ENCODE measurements at regions not wholly inside any gene's neighbourhood (a gene's known extent, or its start where the extent isn't known, plus 50 kb on each side); places are given as distances from the start of the nearest gene placed in this dataset.

GRCh38 chr17:27072885-27073284 lies 221.0 kb upstream of the WSB1 start:
- WGBS = 42% methylated on average over 3 of the region's 3 CpGs
- no peaks in the 10 kb centered on the region for H3K36me3 ChIP-seq
- DNase-seq (ENCODE audit: low spot score in 2 of 2) = no peak
- TF ChIP-seq POLR2AphosphoS5 (IDR thresholded peaks at IDR 0.05) (no peak), EP300 (IDR thresholded peaks at IDR 0.05) (no peak), CTCF (IDR thresholded peaks at IDR 0.05) (no peak), POLR2A (IDR thresholded peaks at IDR 0.05) (no peak)
- no peaks in the 10 kb centered on the region for H3K4me1 ChIP-seq
- no peaks in the 10 kb centered on the region for H3K27me3 ChIP-seq
- no peak overlapping the region for H3K27ac ChIP-seq
- no peaks in the 10 kb centered on the region for H3K9me3 ChIP-seq
- H3K4me3 ChIP-seq = no peak overlapping the region

- DNase-seq (ENCODE audit: low spot score in 2 of 2) = no peak
- Histone ChIP-seq H3K9me3 (no peaks in the 10 kb centered on the region), H3K27ac (no peak overlapping the region), H3K27me3 (no peaks in the 10 kb centered on the region), H3K4me1 (no peaks in the 10 kb centered on the region), H3K36me3 (no peaks in the 10 kb centered on the region), H3K4me3 (no peak overlapping the region)
- TF ChIP-seq POLR2A (IDR thresholded peaks at IDR 0.05) = no peak
- TF ChIP-seq POLR2AphosphoS5 (IDR thresholded peaks at IDR 0.05) = no peak
- no peak for TF ChIP-seq CTCF (IDR thresholded peaks at IDR 0.05)
- no peak for TF ChIP-seq EP300 (IDR thresholded peaks at IDR 0.05)
Measured at GRCh38 chr17:27076814-27077213, 217.1 kb upstream of the WSB1 start.

GRCh38 chr17:27078296-27078695 lies 215.6 kb upstream of the WSB1 start:
- Histone ChIP-seq H3K36me3 (no peaks in the 10 kb centered on the region), H3K27me3 (no peaks in the 10 kb centered on the region), H3K4me1 (no peaks in the 10 kb centered on the region), H3K9me3 (no peaks in the 10 kb centered on the region), H3K27ac (no peak overlapping the region), H3K4me3 (no peak overlapping the region)
- TF ChIP-seq EP300 (IDR thresholded peaks at IDR 0.05) = no peak
- TF ChIP-seq POLR2A (IDR thresholded peaks at IDR 0.05) = no peak
- no peak for TF ChIP-seq POLR2AphosphoS5 (IDR thresholded peaks at IDR 0.05)
- no peak for TF ChIP-seq CTCF (IDR thresholded peaks at IDR 0.05)
- no peak for DNase-seq (ENCODE audit: low spot score in 2 of 2)
- 55% methylated on average over 2 of the region's 2 CpGs for WGBS

- Histone ChIP-seq H3K27ac (no peak overlapping the region), H3K27me3 (no peaks in the 10 kb centered on the region), H3K36me3 (no peaks in the 10 kb centered on the region), H3K9me3 (no peaks in the 10 kb centered on the region), H3K4me1 (no peaks in the 10 kb centered on the region), H3K4me3 (no peak overlapping the region)
- 45% methylated on average over 7 of the region's 7 CpGs for WGBS
- TF ChIP-seq POLR2A (IDR thresholded peaks at IDR 0.05) = no peak
- TF ChIP-seq POLR2AphosphoS5 (IDR thresholded peaks at IDR 0.05) = no peak
- TF ChIP-seq EP300 (IDR thresholded peaks at IDR 0.05) = no peak
- TF ChIP-seq CTCF (IDR thresholded peaks at IDR 0.05) = no peak
- DNase-seq (ENCODE audit: low spot score in 2 of 2) = no peak
Measured at GRCh38 chr17:27079660-27080059, 214.3 kb upstream of the WSB1 start.

- Histone ChIP-seq H3K36me3 (no peaks in the 10 kb centered on the region), H3K4me3 (no peak overlapping the region), H3K4me1 (no peaks in the 10 kb centered on the region), H3K27ac (no peak overlapping the region), H3K9me3 (no peaks in the 10 kb centered on the region), H3K27me3 (no peaks in the 10 kb centered on the region)
- DNase-seq (ENCODE audit: low spot score in 2 of 2) = no peak
- TF ChIP-seq EP300 (IDR thresholded peaks at IDR 0.05) = no peak
- TF ChIP-seq POLR2AphosphoS5 (IDR thresholded peaks at IDR 0.05) = no peak
- no peak for TF ChIP-seq CTCF (IDR thresholded peaks at IDR 0.05)
- no peak for TF ChIP-seq POLR2A (IDR thresholded peaks at IDR 0.05)
- WGBS = 68% methylated on average over 4 of the region's 4 CpGs
Measured at GRCh38 chr17:27081002-27081638, 212.8 kb upstream of the WSB1 start.
